ENCODE measurements at regions not wholly inside any gene's neighbourhood (a gene's known extent, or its start where the extent isn't known, plus 50 kb on each side); places are given as distances from the start of the nearest gene placed in this dataset.

- no peaks in the 10 kb centered on the region for H3K9me3 ChIP-seq (ENCODE audit: insufficient read depth, low read length)
- no peaks in the 10 kb centered on the region for H3K4me1 ChIP-seq (ENCODE audit: insufficient read depth, insufficient read length)
- H3K4me3 ChIP-seq (ENCODE audit: insufficient read length, low read depth), result no peak overlapping the region
- no peaks in the 10 kb centered on the region for H3K36me3 ChIP-seq (ENCODE audit: insufficient read depth, insufficient read length, low read length)
- H3K27me3 ChIP-seq (ENCODE audit: insufficient read depth, insufficient read length), result no peaks in the 10 kb centered on the region
- no peak for DNase-seq (ENCODE audit: low read depth, low spot score)
- H3K9ac ChIP-seq (ENCODE audit: insufficient read length, low read depth), result no peak overlapping the region
- TF ChIP-seq YY1 (IDR thresholded peaks at IDR 0.05; ENCODE audit: insufficient read depth, insufficient read length) (no peak), ZNF274 (IDR thresholded peaks at IDR 0.05; ENCODE audit: low read depth, low read length) (no peak), SUZ12 (IDR thresholded peaks at IDR 0.05; ENCODE audit: extremely low read depth, insufficient read depth, insufficient read length) (no peak)
Measured at GRCh38 chr3:187922704-187923416, 177.6 kb upstream of the BCL6 start.

- TF ChIP-seq ZNF274 (IDR thresholded peaks at IDR 0.05; ENCODE audit: low read depth, low read length) (no peak), SUZ12 (IDR thresholded peaks at IDR 0.05; ENCODE audit: extremely low read depth, insufficient read depth, insufficient read length) (no peak), YY1 (IDR thresholded peaks at IDR 0.05; ENCODE audit: insufficient read depth, insufficient read length) (no peak)
- Histone ChIP-seq H3K9me3 (ENCODE audit: insufficient read depth, low read length) (no peaks in the 10 kb centered on the region), H3K4me1 (ENCODE audit: insufficient read depth, insufficient read length) (no peaks in the 10 kb centered on the region), H3K27me3 (ENCODE audit: insufficient read depth, insufficient read length) (no peaks in the 10 kb centered on the region), H3K36me3 (ENCODE audit: insufficient read depth, insufficient read length, low read length) (no peaks in the 10 kb centered on the region), H3K9ac (ENCODE audit: insufficient read length, low read depth) (no peak overlapping the region), H3K4me3 (ENCODE audit: insufficient read length, low read depth) (no peak overlapping the region)
- no peak for DNase-seq (ENCODE audit: low read depth, low spot score)
Measured at GRCh38 chr3:187924651-187925050, 179.4 kb upstream of the BCL6 start.

DNA sequence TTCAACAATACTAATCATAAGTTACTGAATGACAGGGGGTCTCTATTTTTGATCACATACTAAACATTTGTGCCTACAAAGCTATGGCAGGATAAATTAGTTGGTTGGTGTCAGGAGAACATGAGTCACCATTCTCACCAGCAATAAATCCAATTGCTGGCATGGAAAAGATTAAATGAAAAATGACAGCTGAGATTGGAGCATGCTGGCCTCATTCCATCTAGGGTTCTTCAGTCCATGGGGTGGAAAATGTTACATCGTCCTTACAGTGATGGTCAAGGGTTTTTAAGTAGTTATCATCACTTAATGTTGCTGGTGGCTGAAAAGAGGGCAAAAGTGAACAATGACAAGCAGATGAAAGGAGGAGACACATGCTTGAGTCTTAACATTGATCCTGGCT lies 180.1 kb upstream of the BCL6 start:
- H3K4me1 ChIP-seq (ENCODE audit: insufficient read depth, insufficient read length), result no peaks in the 10 kb centered on the region
- TF ChIP-seq ZNF274 (IDR thresholded peaks at IDR 0.05; ENCODE audit: low read depth, low read length), result no peak
- TF ChIP-seq YY1 (IDR thresholded peaks at IDR 0.05; ENCODE audit: insufficient read depth, insufficient read length), result no peak
- TF ChIP-seq SUZ12 (IDR thresholded peaks at IDR 0.05; ENCODE audit: extremely low read depth, insufficient read depth, insufficient read length), result no peak
- H3K4me3 ChIP-seq (ENCODE audit: insufficient read length, low read depth), result no peak overlapping the region
- H3K36me3 ChIP-seq (ENCODE audit: insufficient read depth, insufficient read length, low read length), result no peaks in the 10 kb centered on the region
- no peak overlapping the region for H3K9ac ChIP-seq (ENCODE audit: insufficient read length, low read depth)
- no peaks in the 10 kb centered on the region for H3K9me3 ChIP-seq (ENCODE audit: insufficient read depth, low read length)
- no peak for DNase-seq (ENCODE audit: low read depth, low spot score)
- no peaks in the 10 kb centered on the region for H3K27me3 ChIP-seq (ENCODE audit: insufficient read depth, insufficient read length)

DNA sequence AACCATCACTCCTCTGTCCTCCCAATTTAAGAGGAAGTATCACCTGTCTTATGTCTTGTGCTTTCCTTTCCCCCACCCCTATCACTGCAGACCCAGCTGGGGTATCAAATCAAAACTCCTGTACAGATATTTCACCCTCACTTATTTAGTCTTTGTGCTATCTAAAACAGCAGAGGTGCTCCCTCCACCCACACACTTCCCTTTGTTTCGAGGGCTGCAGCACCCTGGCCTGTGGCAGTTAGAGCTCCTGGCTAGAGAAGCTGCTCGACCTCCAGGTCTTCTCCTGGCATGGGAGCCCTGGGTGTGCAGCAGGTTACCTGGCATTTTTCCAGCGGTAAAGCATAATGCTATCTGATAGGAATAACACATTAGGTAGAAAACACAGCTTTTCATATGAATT lies 181.4 kb upstream of the BCL6 start:
- Histone ChIP-seq H3K4me3 (ENCODE audit: insufficient read length, low read depth) (no peak overlapping the region), H3K27me3 (ENCODE audit: insufficient read depth, insufficient read length) (no peaks in the 10 kb centered on the region), H3K4me1 (ENCODE audit: insufficient read depth, insufficient read length) (no peaks in the 10 kb centered on the region), H3K9ac (ENCODE audit: insufficient read length, low read depth) (no peak overlapping the region), H3K36me3 (ENCODE audit: insufficient read depth, insufficient read length, low read length) (no peaks in the 10 kb centered on the region), H3K9me3 (ENCODE audit: insufficient read depth, low read length) (no peaks in the 10 kb centered on the region)
- TF ChIP-seq ZNF274 (IDR thresholded peaks at IDR 0.05; ENCODE audit: low read depth, low read length) (no peak), YY1 (IDR thresholded peaks at IDR 0.05; ENCODE audit: insufficient read depth, insufficient read length) (no peak)
- DNase-seq (ENCODE audit: low read depth, low spot score), result no peak

DNA sequence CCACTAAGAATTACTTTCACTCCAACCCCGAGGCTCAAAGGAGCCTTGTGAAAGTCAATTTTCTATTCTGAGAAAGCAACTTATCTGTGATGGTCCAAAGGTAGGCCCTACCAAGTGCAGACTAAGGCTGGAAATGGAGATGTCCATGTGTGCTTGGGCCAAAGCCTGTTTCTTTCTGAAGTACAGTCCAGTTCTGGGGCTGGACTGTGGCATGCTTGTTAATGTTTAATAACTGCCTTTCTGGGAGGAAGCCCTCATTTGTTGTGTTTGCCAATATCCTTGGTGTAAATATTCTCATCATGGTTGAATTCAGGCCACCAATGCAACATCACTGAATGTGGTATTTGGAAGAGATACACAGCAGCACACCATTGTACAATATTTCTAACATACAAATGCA lies 182.3 kb upstream of the BCL6 start:
- H3K36me3 ChIP-seq (ENCODE audit: insufficient read depth, insufficient read length, low read length), result no peaks in the 10 kb centered on the region

GRCh38 chr3:187929112-187929816 lies 184.0 kb upstream of the BCL6 start:
- no peak overlapping the region for H3K4me3 ChIP-seq (ENCODE audit: insufficient read length, low read depth)
- no peak overlapping the region for H3K9ac ChIP-seq (ENCODE audit: insufficient read length, low read depth)
- no peaks in the 10 kb centered on the region for H3K4me1 ChIP-seq (ENCODE audit: insufficient read depth, insufficient read length)
- DNase-seq (ENCODE audit: low read depth, low spot score), result no peak
- TF ChIP-seq YY1 (IDR thresholded peaks at IDR 0.05; ENCODE audit: insufficient read depth, insufficient read length), result no peak
- no peaks in the 10 kb centered on the region for H3K36me3 ChIP-seq (ENCODE audit: insufficient read depth, insufficient read length, low read length)
- H3K27me3 ChIP-seq (ENCODE audit: insufficient read depth, insufficient read length), result no peaks in the 10 kb centered on the region
- H3K9me3 ChIP-seq (ENCODE audit: insufficient read depth, low read length), result no peaks in the 10 kb centered on the region

More for the DNA sequence above, 182.3 kb upstream of the BCL6 start:
- Histone ChIP-seq H3K4me1 (ENCODE audit: insufficient read depth, insufficient read length) (no peaks in the 10 kb centered on the region), H3K9me3 (ENCODE audit: insufficient read depth, low read length) (no peaks in the 10 kb centered on the region), H3K9ac (ENCODE audit: insufficient read length, low read depth) (no peak overlapping the region), H3K4me3 (ENCODE audit: insufficient read length, low read depth) (no peak overlapping the region), H3K27me3 (ENCODE audit: insufficient read depth, insufficient read length) (no peaks in the 10 kb centered on the region)
- TF ChIP-seq SUZ12 (IDR thresholded peaks at IDR 0.05; ENCODE audit: extremely low read depth, insufficient read depth, insufficient read length) (no peak), ZNF274 (IDR thresholded peaks at IDR 0.05; ENCODE audit: low read depth, low read length) (no peak), YY1 (IDR thresholded peaks at IDR 0.05; ENCODE audit: insufficient read depth, insufficient read length) (no peak)
- no peak for DNase-seq (ENCODE audit: low read depth, low spot score)

DNA sequence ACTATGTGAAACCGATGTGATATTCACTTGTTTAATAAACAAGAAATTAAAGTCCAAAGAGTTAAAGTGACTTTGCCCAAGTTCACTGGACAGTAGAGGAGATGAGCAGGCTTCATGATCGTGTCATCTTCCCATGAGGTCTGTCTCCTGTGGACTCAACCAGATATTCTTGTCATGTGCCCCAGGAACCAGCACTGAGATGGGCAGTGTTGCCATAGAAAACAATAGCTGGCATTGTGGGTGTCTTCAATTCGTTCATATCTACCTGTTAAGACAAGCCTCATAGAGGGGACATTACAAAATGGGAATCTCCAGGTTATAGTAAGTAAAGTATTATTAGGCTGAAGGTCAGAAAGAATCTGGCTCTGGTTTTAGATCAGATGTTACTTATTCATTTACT lies 184.8 kb upstream of the BCL6 start:
- H3K9ac ChIP-seq (ENCODE audit: insufficient read length, low read depth), result no peak overlapping the region
- no peak for DNase-seq (ENCODE audit: low read depth, low spot score)
- H3K9me3 ChIP-seq (ENCODE audit: insufficient read depth, low read length), result no peaks in the 10 kb centered on the region
- no peaks in the 10 kb centered on the region for H3K27me3 ChIP-seq (ENCODE audit: insufficient read depth, insufficient read length)
- H3K4me1 ChIP-seq (ENCODE audit: insufficient read depth, insufficient read length), result no peaks in the 10 kb centered on the region
- TF ChIP-seq SUZ12 (IDR thresholded peaks at IDR 0.05; ENCODE audit: extremely low read depth, insufficient read depth, insufficient read length), result no peak
- no peak for TF ChIP-seq YY1 (IDR thresholded peaks at IDR 0.05; ENCODE audit: insufficient read depth, insufficient read length)
- no peak for TF ChIP-seq ZNF274 (IDR thresholded peaks at IDR 0.05; ENCODE audit: low read depth, low read length)
- H3K4me3 ChIP-seq (ENCODE audit: insufficient read length, low read depth), result no peak overlapping the region
- no peaks in the 10 kb centered on the region for H3K36me3 ChIP-seq (ENCODE audit: insufficient read depth, insufficient read length, low read length)
